Cardiac fibroblast (primary cell): ENCODE measurements at regions not wholly inside any gene's neighbourhood (a gene's known extent, or its start where the extent isn't known, plus 50 kb on each side); places are given as distances from the start of the nearest gene placed in this dataset.

ENCODE experiments used
- DNase-seq, 2 donors: peaks; one replicate each; pipeline versions ENCODE4 v3.0.0 to v3.0.0-alpha.2; 2010; ENCODE audit warnings: low read depth in 2 of 2
- H3K4me3 ChIP-seq, 2 donors: replicated peaks in 1 of 2; 1 replicate in 1 of 2; 2 replicates in 1 of 2; pipeline ENCODE4 v1.5.1; 2011; ENCODE audit warnings: low read depth in 2 of 2, low read length in 2 of 2, mild to moderate bottlenecking in 2 of 2, moderate library complexity in 1 of 2
- TF ChIP-seq, protein P1 (sequence below): IDR thresholded peaks from one replicate; pipeline ENCODE4 v1.5.1; 2011; ENCODE audit warnings: low read depth, mild to moderate bottlenecking, low read length, inconsistent platforms

DNA sequence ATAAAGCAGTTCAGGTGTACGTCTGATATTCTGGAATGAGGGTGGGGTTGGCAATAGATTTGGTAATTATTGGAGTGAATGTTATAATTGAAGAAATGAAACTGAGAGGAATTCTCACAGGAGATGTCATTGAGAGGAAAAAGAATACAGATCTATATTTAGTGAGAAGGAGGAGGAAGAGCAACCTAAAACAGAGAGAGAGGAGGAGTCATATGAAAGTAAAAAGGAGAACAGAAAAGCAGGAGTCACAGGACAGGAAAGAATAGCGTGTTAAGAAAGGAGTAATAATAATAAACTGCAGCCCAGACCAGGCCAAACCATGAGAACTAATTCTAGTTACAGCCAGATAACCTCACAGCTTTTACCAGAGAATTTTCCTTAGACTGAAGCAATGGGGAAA is 62.7 kb upstream of the MROH9 start:
- TF ChIP-seq, protein P1, sequence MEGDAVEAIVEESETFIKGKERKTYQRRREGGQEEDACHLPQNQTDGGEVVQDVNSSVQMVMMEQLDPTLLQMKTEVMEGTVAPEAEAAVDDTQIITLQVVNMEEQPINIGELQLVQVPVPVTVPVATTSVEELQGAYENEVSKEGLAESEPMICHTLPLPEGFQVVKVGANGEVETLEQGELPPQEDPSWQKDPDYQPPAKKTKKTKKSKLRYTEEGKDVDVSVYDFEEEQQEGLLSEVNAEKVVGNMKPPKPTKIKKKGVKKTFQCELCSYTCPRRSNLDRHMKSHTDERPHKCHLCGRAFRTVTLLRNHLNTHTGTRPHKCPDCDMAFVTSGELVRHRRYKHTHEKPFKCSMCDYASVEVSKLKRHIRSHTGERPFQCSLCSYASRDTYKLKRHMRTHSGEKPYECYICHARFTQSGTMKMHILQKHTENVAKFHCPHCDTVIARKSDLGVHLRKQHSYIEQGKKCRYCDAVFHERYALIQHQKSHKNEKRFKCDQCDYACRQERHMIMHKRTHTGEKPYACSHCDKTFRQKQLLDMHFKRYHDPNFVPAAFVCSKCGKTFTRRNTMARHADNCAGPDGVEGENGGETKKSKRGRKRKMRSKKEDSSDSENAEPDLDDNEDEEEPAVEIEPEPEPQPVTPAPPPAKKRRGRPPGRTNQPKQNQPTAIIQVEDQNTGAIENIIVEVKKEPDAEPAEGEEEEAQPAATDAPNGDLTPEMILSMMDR: no peak
- no peak for DNase-seq
- H3K4me3 ChIP-seq: no peak overlapping the region

DNA sequence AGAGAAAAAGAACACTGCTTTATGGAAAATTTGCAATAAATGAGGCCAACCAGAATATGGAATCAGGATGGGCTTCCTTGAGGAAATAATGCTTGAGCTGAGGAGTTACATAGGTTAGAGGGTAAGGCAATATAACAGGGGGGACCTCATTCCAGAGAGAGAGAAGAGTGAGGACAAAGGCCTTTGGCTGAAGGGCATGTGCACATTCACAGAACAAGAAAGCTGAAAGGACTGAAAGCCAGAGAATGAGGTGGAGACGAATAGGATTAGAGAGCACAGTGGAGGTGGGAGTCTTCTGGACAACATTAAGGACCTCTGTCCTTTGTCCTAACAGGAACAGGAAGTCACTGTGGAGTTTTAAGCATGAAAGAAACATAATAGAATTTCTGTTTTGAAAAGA is 60.7 kb upstream of the MROH9 start:
- TF ChIP-seq, protein P1: no peak
- no peak for DNase-seq
- no peak overlapping the region for H3K4me3 ChIP-seq

DNA sequence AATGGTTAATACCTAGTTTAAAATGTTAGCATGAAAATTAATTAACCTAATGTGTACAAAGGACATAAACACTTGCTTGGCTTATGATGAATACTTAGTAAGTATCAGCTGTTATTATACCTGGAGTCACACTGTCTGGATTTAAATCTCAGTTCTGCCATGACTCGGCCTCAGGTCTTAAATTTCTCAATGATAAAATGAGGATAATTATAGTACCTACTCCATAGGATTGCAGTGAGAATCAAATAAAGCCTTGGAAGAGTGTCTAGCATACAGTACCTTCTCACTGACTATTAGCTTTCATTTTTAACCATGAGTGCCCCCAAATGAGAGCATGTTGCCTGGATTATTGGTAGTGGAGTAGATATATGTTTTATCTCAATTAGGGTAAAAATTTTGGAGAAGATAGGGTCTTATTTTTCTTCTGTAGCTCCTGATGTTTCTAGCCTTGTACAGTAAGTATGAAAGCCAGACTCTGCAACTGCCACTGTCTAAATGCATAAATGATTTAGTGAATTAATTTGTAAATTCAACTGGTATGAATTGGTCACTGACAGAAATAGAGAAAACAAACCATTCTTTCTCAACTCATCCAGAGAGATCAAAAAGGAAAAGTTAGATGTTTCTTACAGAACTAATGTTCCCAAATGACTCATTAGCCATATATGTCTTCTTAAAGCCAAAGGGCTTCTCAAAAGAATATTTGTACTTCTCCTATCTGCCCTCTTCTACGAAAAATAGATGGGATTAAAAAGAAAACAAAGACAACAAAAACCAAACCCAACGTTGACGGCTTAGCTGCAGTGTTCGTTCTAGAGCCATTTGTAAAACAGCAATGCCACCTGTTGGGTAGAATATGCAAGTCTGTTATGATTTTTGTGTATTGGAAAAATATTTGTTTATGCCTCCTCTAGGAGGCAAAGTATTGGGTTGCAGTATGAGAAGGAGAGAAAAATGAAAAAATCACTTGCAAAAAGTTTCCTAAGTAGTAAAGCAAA is 53.8 kb upstream of the MROH9 start:
- peak overlapping the region in 1 of 2 donors; percentile 21 for H3K4me3 ChIP-seq
- DNase-seq: peak; percentile 75 to 82
- TF ChIP-seq, protein P1: peak; percentile 47
